ENCODE measurements at regions not wholly inside any gene's neighbourhood (a gene's known extent, or its start where the extent isn't known, plus 50 kb on each side); places are given as distances from the start of the nearest gene placed in this dataset.

DNA sequence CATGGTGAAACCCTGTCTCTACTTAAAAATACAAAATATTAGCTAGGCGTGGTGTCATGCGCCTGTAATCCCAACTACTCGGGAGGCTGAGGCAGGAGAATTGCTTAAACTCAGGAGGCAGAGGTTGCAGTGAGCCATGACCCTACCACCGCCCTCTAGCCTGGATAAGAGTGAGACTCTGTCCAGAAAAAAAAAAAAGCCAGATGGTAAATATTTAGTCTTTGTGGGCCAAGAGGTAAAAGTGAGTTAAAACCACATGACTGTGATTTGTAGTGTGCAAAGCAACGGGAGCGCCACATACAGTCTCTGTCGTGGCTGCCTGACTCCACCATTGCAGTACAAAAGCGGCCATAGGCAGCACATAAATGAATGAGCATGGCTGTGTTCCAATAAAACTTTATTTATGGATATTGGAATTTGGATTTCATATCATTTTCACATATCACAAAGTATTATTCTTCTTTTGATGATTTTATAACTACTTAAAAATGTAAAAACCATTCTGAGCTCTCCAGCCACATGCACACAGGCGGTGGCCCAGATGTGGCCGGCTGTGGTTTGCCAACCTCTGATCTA, 51.8 kb upstream of the CASZ1 start:
- no peak for DNase-seq

DNA sequence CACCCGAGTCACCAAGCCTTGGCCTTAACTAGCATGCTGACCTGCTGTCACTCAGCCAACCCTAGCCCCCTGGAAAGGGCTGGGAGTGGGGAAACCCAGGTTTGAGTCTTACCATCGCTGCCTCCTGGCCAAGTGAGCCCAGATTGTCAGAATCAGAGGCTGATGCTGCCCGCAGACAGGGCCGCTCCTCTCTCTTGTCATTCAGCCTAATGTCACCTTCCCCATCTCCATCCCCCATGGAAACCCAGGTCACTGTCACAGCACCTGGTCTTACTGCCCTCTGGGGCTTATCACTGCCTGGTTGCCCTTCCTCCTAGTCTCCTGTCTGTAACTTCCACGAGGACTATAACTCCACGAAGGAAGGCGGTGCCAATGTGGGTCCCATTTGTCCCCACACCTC, 53.6 kb upstream of the CASZ1 start:
- DNase-seq = no peak

DNA sequence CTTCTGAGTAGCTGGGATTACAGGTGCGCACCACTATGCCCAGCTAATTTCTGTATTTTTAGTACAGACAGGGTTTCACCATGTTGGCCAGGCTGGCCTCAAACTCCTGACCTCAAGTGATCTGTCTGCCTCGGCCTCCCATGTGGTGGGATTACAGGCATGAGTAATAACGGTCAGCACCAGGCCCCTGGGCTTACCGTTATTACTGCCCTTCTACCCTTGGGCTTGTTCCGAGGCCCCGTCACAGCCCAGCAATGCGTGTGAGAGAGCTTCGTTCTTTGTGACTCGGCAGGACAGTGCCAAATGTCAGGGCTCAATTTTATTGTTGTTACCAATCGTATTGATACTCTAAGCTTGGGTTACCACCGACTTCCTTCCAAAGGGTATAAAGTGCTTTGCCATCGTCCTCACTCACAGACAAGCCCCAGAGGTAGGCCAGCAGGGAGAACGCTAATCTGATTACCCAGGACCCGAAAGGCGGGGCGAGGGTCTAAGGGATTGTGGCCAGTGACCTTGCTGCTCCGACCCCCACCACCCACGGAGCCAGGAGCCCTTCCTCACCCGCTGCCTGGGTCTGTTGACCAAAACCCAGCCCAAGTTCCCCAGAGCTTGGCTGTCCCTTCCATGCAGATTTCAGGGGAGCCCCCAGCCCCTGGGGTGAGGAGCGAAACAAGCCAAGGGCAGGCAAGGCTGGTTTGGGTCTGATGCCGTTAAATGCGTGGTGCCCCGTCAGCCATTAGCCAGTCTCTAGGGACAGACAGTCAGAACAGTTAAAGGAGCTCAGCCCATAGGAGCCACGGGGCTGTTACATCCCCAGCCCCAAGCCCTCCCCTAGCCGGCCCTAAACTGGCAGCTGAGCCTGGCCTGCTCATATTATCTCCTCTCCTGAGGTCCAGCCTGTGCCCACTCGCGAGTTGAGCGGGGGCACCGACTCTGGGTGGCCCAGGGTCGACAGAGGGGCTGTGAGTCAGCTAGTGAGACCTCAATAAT, 54.9 kb upstream of the CASZ1 start:
- DNase-seq = no peak

DNA sequence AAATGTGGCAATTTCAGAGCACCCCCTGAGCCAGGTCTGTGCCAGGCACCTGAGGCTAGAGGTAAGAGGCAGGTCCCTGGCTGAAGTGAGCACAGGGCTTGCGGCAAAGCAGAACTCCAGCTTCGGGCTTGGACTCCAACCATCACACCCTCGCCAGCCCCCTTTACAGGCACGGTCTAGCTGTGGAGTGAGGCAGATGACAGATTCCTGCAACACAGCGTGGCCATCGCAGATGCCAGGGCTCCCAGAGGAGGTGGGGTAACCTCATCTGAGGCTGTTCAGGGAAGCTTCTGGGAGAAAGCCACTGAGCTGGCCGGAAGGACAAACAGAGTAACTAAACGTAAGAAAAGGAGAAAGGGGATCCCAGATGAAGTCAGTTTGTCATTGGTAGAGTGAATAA, 55.6 kb upstream of the CASZ1 start:
- no peak for DNase-seq

DNA sequence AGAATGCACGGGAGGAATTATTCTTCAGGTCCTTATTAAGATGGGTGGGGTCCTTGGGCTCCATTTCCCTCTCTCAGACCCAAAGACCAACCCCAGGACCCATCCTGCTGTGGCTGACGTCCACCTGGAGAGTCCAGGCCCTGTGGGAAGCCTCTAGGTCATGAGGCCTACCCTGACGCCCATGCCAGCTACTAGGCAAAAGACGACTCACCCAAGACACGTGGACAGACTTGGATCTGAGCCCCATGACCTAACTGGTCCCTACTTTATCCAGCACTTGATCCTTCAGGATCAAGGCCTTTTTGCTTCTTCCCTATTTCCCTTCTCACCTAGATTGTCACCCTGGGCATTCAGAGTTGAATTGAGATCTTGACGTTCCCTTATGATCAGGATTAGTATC, 56.0 kb upstream of the CASZ1 start:
- no peak for DNase-seq

DNA sequence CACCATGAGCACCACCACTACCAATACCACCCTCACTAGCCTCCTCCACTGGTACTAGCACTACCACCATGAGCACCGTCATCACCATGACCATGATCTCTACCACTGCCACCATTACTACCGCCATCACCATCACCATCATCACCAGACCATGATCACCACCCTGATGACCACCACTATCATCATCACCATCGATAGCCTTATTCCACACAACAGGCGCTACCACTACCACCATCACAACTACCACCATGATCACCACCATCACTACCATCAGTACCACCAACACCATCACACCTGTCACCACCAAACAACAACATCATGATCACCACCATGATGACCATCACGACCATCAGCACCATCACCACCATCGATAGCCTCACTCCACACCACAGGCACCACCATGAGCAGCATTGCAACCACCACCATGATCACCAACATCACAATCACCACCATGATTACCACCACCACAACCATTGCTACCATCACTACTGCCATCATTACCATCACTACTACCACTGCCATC, 56.6 kb upstream of the CASZ1 start:
- no peak for DNase-seq

DNA sequence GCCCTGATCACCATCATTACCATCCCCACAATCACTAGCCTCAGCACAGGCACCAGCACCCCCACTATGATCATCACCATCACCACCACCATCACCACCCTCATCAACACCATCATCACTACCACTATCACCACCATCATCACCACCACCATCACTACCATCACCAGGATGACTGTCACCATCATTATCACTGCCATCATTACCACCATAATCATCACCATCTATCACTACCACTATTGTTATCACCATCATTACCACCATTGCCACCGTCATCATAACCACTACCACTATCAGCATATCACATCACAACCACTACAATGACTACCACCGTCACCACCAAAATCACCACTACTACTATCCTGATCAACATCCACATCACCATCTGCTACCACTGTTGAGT, 57.3 kb upstream of the CASZ1 start:
- no peak for DNase-seq

DNA sequence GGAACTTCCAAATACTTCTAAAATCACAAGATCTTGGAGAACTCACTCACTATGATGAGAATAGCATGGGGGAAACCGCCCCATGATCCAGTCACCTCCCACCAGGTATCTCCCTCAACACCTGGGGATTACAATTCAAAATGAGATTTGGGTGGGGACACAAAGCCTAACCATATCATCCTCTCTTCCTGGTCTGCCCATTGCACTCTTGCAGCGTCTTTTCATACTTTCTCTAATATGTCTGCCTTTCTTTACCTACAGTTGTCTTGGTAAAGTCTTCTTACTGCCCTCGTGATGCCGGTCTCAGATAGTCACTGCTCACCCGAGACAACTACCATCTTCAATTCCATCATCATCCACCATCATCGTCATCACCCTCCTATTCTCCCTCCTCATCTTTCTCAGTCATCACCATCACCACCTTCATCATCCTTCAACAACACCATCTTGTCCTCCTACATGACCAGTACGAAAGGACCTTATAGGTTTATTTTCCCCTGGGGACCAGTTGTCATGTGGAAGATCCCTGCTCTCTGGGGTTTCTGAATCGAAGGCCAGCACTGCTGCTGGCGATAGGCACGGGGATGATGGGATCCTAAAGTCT, 58.5 kb upstream of the CASZ1 start:
- DNase-seq = no peak

DNA sequence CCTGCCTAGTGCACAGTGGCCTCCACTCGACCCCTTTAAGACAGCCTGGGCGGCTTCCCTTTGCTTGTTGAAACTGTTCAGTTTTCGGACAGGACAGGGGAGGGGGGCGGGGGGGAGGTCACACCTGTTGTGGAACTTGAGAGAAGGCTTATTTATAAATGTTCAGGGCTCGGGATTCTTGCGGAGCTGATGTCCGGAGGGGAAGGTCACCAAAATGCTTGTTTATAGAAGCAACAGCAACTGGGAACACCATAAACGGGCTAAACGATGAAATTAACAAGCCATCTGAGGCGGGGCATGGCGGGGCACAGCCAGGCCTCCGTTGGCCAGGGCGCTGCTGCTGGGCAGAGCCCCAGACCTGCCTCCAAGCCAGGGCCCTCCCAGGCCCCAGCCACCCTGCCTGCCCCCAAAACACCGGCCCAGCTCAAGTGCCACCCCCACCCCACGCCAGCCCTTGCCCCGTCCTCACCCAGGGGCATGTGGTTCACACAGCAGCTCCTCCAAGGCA, 59.8 kb upstream of the CASZ1 start:
- DNase-seq = no peak

DNA sequence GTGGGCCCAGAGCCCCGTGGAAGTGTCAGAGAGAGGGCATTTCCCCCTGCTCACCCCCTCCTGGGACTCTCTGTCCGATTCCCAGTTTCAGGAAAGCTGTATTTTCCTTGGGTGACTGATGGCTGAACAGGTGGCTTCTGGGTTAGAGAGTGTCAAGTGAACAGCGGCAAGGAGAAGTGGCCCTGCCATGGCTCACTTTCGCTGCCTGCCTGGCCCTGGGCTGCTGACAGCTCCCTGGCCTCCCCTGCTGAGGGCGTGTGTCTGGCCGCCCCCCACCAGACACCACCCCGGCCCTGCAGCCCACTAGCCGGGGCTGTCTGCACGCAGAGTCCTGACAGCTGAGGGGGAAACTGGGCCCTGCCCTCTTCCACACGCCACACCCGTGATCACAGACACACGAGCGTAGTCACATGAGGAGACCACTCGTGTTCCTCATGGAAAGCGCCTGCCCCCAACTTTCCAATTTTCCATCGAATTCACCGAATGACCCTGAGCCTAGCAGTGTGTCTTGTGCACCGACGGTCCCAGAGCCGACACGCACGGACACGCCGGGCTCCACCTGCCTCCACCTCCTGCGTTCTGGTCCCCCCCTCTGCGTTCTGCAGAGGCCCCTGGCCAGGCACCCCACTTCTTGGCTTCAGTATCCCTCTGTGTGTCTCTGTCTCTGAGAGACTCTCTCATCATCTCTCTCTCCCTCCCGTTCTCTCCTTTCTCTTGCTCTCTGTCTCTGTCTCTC, 60.6 kb upstream of the CASZ1 start:
- no peak for DNase-seq

DNA sequence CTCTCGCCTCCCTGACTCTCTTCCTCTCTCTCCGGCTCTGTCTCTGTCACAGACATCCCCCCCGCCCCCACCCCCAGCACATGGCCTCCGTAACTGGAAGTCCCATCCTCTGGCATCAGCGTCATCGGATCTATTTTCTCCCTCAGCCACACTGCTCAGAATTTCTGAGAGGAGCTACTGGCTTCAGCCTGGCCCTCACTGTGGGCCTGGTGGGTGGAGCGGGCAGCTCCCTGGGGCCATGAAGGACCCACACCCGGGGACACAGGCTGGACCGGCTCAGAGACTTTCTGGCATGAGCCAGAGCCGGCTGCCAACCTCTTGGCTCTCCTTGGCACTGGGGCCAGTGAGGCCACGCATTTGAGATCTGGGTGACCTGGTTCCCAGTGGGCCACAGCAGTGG, 61.2 kb upstream of the CASZ1 start:
- DNase-seq = no peak

DNA sequence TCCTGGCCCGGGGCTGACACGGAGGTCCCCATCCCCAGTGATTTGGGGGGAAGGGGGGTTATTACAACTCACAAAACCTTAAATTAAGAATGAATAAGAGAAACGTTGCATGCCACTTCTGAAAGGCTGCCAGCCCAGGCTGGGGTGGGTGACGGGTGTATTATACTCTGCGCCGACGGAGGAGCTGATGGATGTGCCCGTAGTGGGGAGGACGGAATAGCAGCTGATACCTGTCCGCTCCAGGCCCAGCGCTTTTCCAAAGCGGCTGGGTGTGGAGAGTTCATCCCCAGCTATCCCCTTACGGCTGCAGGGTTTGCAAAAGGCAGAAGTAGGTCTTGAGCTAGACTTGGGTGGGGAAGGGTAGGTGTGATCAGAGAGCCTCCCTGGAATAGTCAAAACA, 63.8 kb upstream of the CASZ1 start:
- no peak for DNase-seq

DNA sequence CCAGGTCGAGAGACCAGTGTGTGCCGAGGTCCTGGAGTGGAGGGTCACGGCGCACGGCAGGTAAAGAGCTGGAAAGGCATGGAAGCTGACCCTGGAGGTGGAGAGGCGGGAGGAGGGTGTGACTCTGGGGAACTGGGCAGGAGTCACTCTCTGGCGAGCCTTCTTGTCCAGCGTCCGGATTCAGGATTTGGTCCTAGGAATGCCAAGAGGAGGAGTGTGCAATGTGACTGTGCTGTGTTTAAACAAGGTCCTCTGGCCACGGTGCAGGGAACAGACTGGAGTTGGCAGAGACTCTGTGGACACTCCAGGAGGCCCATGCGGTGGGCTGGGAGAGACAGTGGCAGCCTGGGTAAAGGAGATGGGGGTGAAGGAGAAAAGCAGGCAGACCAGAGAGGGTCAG, 64.2 kb upstream of the CASZ1 start:
- no peak for DNase-seq

DNA sequence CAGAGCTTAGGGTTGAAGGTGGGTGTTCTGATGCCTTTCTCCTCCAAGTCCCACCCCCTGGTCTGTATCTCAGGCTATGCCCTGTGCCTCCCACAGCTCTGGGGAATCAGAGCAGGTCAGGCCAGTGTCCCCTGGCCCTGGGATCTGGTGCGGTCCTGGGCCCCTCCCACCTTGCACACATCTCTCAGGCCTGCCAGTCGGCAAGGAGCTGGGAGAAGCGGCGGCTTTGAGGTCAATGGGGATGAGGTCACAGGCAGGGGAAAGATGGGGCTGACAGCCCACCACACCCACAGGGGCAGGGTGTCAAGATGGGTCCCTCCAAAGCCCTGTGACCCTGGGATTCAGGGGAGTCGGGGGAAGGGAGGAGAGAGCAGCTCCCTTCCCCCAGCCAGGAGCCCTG, 65.4 kb upstream of the CASZ1 start:
- DNase-seq = no peak

DNA sequence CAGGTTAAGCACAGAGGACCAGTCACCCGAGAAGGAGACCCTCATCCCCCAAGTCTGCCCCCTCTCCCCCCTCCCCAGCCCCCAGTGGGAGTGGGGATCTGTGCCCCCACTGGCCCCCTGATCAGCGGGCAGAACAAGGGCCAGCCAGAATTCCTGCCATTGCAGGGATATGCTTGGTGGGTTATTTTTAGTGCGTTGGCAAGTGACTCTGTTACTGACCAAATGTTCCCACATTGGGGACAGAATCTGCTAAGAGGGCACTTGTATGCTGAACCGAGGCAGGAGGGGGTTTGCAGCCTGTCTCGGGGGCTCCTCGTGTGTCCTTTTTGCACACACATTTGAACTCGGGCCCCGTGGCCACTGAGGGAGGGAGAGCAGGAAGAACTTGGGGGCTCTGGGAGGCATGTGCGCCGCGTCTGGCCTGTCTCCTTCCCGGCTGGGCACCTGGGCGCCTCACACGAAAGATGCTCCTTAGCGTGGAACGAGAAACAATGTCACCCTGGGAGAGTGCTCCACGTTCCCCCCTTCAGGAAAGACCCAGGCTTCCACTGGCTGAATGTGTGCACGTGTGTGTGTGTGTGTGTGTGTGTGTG, 66.4 kb upstream of the CASZ1 start:
- DNase-seq = no peak

DNA sequence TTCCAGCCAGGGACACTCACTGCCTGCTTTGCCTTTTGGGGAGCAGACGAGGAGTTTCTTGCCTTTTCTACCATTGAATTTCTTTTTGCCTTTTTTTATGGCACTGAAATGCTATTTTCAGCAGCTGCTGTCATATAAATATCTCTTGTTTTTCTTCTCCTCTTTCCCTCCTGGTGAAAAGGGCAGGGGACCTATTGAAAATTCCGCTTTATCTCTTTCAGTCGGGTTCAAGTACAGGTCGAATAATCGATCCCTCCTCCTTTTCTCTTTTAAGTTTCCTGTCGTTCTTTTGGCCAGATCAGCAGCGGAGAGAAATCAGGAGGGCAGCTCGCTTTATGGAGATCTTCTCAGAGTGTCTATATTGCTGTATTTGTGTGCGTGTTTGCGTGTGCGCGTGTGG, 67.4 kb upstream of the CASZ1 start:
- DNase-seq = no peak

DNA sequence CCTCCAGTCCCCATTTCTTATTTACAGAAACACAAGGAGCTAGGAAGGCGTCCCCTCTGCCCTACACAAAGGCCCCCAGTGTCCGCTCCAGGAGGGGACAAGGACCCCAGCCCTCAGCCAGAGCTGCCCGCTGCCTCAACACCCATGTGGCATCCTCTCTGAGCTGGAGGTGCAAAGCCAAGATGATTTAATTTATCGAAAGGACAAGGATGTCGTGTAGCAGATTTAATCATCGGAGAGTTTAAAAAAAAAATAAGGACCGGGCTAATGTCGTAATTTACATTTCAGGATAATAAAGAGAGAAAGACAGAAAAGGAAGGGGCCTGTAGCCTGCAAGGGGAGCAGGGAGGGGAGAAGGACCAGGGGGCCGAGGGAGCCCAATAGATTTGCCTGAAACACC, 68.3 kb upstream of the CASZ1 start:
- DNase-seq = no peak

DNA sequence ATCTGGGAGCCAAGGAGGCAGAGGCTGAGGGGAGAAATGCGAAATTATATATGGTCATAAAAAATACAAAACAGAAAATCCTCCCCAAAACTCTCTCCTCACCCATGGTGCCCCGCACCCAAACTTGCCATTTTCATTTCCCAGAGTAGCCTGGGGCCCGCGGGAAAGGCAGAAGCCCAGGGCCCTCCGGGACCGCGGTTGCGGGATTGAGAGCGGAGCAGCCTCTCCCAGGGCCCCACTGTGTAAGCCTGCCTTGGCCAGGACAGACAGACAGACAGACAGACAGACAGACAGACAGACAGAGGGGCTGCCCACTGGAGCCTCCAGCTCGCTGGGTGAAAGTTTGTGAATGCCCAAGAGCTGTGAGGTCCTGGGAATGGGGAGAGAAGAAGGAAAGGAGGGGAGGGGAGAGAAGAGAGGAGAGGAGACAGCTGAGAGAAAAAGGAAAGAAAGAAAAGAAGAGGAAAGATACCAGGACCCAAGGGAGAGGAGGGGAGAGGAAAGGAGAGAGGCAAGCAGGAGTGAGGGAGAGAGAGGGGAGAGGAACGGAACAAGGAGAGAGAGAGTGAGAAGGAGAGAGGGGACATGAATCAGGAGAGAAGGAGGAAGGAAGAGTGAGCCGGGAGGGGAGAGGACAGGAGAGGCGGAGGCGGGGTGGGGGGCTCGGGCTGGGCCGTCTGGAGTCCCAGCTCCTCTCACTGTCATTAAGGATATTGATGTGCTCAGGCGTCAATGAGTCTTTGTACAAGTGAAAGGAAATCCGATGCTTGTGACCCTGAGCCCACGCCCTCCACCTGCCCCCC, 69.3 kb upstream of the CASZ1 start:
- no peak for DNase-seq

DNA sequence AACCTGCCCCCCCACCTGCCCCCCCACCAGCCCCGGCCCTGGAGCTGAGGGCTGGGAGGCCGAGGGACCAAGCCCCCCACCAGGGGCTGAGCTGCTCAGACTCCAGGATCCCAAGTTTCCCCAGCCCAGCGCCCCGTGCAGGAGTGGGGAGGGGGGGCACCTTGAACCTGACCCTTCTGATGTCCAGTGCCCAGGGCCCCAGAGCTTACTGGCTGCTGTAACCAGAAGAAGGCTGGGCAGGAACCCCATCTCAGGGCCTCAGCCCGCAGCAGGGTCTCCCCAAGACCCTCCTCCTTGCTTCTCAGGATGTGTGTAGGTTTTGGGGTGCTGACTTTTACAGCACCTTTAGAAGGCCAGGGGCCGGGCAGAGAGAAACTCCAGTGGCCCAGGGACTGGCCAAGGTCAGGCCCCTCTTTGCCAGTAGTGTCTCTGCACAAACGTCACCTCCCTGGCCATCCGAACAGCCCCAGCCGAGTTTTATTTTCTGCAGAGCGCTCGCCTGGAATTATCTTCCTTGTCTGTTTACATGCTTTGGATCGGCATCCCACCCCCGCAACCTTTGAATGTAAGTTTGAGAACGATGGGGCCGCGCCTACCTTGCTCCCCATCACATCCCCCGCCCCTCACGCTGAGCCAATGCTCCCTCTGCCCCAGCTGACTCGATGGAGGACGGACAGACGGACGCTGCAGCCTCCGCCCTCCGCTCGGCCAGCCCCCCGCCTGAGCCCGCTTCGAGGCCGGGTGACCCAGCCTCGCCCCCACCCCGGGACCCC, 70.1 kb upstream of the CASZ1 start:
- DNase-seq = peak in 12 of 58 donors; percentile 17 to 75 (median 40)
